ENCODE measurements at regions not wholly inside any gene's neighbourhood (a gene's known extent, or its start where the extent isn't known, plus 50 kb on each side); places are given as distances from the start of the nearest gene placed in this dataset.

DNA sequence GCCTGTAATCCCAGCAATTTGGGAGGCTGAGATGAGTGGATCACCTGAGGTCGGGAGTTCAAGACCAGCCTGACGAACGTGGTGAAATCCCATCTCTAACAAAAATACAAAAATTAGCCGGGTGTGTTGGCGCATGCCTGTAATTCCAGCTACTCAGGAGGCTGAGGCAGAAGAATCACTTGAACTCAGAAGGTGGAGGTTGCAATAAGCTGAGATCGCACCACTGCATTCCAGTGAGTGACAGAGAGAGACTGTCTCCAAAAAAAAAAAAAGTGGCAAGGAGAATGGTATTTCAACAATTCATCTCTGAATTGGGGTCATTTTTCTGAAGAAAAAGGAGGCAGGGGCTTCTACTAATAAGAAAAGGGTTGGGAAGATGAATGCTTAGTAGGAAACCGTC is 111.5 kb upstream of the NHSL1 start:
- TF ChIP-seq CTCF (conservative IDR thresholded peaks at IDR 0.05 in 1 of 2, IDR thresholded peaks at IDR 0.05 in 1 of 2; ENCODE audit: low read depth in 1 of 2, low read length in 2 of 2) (no peak), EZH2 (IDR thresholded peaks at IDR 0.05; ENCODE audit: low read length, missing control alignments) (no peak)
